K562 (cell line): ENCODE measurements at regions not wholly inside any gene's neighbourhood (a gene's known extent, or its start where the extent isn't known, plus 50 kb on each side); places are given as distances from the start of the nearest gene placed in this dataset.

Experiments used
- ATAC-seq: fragments of 200-7000 bp; cut with Tn5 transposase; 3 replicates; pipeline ENCODE4 v1.9.1; 2020; ENCODE audit warnings: moderate library complexity
- BruUV-seq: library from RNA; stranded (reverse); fragments of 400-500 nt; replicated peaks from 2 replicates; lab custom pipeline; 2021; lab: Mats Ljungman, UMichigan
- CTCF ChIA-PET: fragments of 300-600 bp; formaldehyde crosslinking; extraction: SDS; loops from one replicate; lab custom pipeline; 2021; ENCODE audit warnings: low intra/inter-chr PET ratio; lab: Yijun Ruan, JAX
- POLR2A ChIA-PET: fragments of 300-600, 350-650 bp; sonication (Branson Sonifier 250); formaldehyde crosslinking; extraction: SDS; loops from one replicate; lab custom pipeline; 2021; ENCODE audit warnings: antibody characterized with exemption, inconsistent platforms; lab: Yijun Ruan, JAX
- DNase-seq, 4 experiments: peaks; one replicate each; pipeline versions ENCODE4 v3.0.0 to v3.0.0-alpha.2; 2011 to 2018; ENCODE audit warnings: low spot score in 3 of 4, mixed read lengths in 3 of 4; ENCODE audit errors: extremely low read depth in 1 of 4
- FAIRE-seq: peaks from 2 replicates; lab custom pipeline; 2011; peaks lifted over from hg19 to GRCh38; lab: Jason Lieb, UNC
- H2AFZ ChIP-seq: 2 replicates; pipeline ENCODE4 v1.6.0; 2011; ENCODE audit warnings: low read depth, low read length, control low read depth, inconsistent platforms
- H3K27ac ChIP-seq: fragments of 200-600 bp; 3 replicates; pipeline ENCODE4 v1.8.0; 2011; ENCODE audit warnings: low read depth, mild to moderate bottlenecking, control low read depth, inconsistent platforms, low read length, moderate library complexity, mixed read lengths; ENCODE audit errors: extremely low read depth
- H3K27me3 ChIP-seq, 2 experiments: fragments of 300-600 bp in 1 of 2; 2 replicates in 1 of 2; 3 replicates in 1 of 2; pipeline versions ENCODE4 v1.6.0 to v1.8.0; 2011; ENCODE audit warnings: inconsistent platforms in 2 of 2, low read length in 2 of 2, mild to moderate bottlenecking in 1 of 2, mixed read lengths in 1 of 2, moderate library complexity in 1 of 2; ENCODE audit not compliant: control insufficient read depth in 2 of 2, insufficient read depth in 2 of 2
- H3K36me3 ChIP-seq: fragments of 300-600 bp; 3 replicates; pipeline ENCODE4 v1.8.0; 2011; ENCODE audit warnings: mild to moderate bottlenecking, low read length, inconsistent platforms; ENCODE audit not compliant: control insufficient read depth, insufficient read depth
- H3K4me1 ChIP-seq, 2 experiments: fragments of 200-600 bp in 1 of 2; replicated peaks in 1 of 2; 2 replicates in 1 of 2; 3 replicates in 1 of 2; pipeline versions ENCODE4 v1.5.1 to v1.8.0; 2011; ENCODE audit warnings: inconsistent platforms in 2 of 2, low read length in 2 of 2, mild to moderate bottlenecking in 1 of 2, mixed read lengths in 1 of 2, moderate library complexity in 1 of 2; ENCODE audit not compliant: control insufficient read depth in 2 of 2, insufficient read depth in 2 of 2
- H3K4me2 ChIP-seq: 2 replicates; pipeline ENCODE4 v1.6.1; 2011; ENCODE audit warnings: low read length, control low read depth, inconsistent platforms, mixed read lengths; ENCODE audit not compliant: insufficient read depth
- H3K4me3 ChIP-seq: fragments of 200-600 bp; sonication (generic), shearing (Covaris generic); 2 replicates; pipeline ENCODE4 v1.5.1; 2016; ENCODE audit warnings: control low read depth, inconsistent platforms
- H3K79me2 ChIP-seq: fragments of 200-600 bp; 3 replicates; pipeline ENCODE4 v1.8.0; 2011; ENCODE audit warnings: low read length, inconsistent platforms; ENCODE audit not compliant: control insufficient read depth, insufficient read depth
- H3K9ac ChIP-seq, 2 experiments: 2 replicates each; pipeline versions ENCODE4 v1.6.0 to v1.6.1; 2011; ENCODE audit warnings: low read depth in 2 of 2, low read length in 2 of 2, control low read depth in 1 of 2, inconsistent platforms in 1 of 2, mild to moderate bottlenecking in 1 of 2, mixed read lengths in 1 of 2; ENCODE audit not compliant: insufficient read depth in 1 of 2
- H3K9me1 ChIP-seq: one replicate; pipeline ENCODE4 v1.6.0; 2011; ENCODE audit warnings: inconsistent platforms, mild to moderate bottlenecking, low read length, moderate library complexity; ENCODE audit not compliant: control insufficient read depth, insufficient read depth
- H3K9me3 ChIP-seq: replicated peaks from 2 replicates; pipeline ENCODE4 v1.5.1; 2011; ENCODE audit warnings: low read depth, low read length, inconsistent platforms; ENCODE audit not compliant: control insufficient read depth, insufficient read depth
- H4K20me1 ChIP-seq: replicated peaks from 2 replicates; pipeline ENCODE4 v1.6.1; 2011; ENCODE audit warnings: low read length, inconsistent platforms, mixed read lengths; ENCODE audit not compliant: control insufficient read depth, insufficient read depth
- CBX1 ChIP-seq: sonication (generic); IDR thresholded peaks from 2 replicates; pipeline ENCODE4 v1.6.1; 2016; ENCODE audit warnings: antibody characterized with exemption, low read depth, mild to moderate bottlenecking
- FOXK1 ChIP-seq: sonication (generic); formaldehyde crosslinking; IDR thresholded peaks from 2 replicates; pipeline ENCODE4 v1.8.0; 2022; ENCODE audit warnings: missing genetic modification reagents, mild to moderate bottlenecking, borderline replicate concordance
- GTF3C2 ChIP-seq: IDR thresholded peaks from 3 replicates; pipeline ENCODE4 v1.6.1; 2011; ENCODE audit warnings: borderline replicate concordance, mild to moderate bottlenecking, moderate library complexity; ENCODE audit not compliant: insufficient read length; ENCODE audit errors: extremely low read depth
- WGBS: fragments of 100-300 bp; shearing (Covaris generic); methylation state at CpG from one replicate; pipeline ENCODE4 v1.1.6; 2016; ENCODE audit warnings: low coverage, mixed read lengths; ENCODE audit not compliant: insufficient coverage; ENCODE audit errors: missing lambda C conversion rate; 5-methylcytosine and 5-hydroxymethylcytosine counted together
- in situ Hi-C: fragments of 300-500 bp; cut with MboI; formaldehyde crosslinking; loops from 4 replicates; pipeline ENCODE4 v1.15.0; 2018; ENCODE audit warnings: inconsistent platforms, mixed read lengths
- intact Hi-C: fragments of 100-400 bp; cut with micrococcal nuclease; formaldehyde crosslinking; loops from 2 replicates; pipeline ENCODE4 v1.14.2; 2022
- TF ChIP-seq, protein P1 (sequence below), 3 experiments: fragments of 200-800 bp in 1 of 3; fragments of 250-450 bp in 1 of 3; fragments of 450-650 bp in 1 of 3; sonication (Bioruptor Pico) in 1 of 3; sonication (Bioruptor generic) in 1 of 3; formaldehyde crosslinking in 1 of 3; IDR thresholded peaks; 2 replicates each; pipeline versions ENCODE4 v1.6.1 to v1.8.0; 2016 to 2022; ENCODE audit warnings: mild to moderate bottlenecking in 2 of 3, missing genetic modification characterization in 2 of 3, missing compliant biosample characterization in 1 of 3, moderate library complexity in 1 of 3

DNA sequence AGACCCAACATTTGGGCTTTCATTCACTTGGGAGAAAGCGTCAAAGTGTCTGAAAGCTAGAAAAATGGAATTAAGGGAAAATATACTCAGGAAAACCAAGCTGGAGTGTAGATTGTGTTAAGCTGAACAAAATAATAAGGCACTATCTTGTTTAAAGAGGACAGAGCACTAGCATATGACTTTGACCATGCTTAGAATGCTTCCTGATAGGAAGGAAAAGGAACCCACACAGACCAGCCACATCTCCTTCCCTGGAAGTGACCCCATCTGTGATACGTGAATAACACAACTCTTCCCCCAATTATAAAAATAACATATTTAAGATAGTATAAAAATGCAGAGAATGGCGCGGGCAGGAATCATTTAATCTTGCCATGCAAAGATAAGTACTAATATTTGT, 94.7 kb upstream of the BCL2L14 start (continued):
- TF ChIP-seq, protein P1, sequence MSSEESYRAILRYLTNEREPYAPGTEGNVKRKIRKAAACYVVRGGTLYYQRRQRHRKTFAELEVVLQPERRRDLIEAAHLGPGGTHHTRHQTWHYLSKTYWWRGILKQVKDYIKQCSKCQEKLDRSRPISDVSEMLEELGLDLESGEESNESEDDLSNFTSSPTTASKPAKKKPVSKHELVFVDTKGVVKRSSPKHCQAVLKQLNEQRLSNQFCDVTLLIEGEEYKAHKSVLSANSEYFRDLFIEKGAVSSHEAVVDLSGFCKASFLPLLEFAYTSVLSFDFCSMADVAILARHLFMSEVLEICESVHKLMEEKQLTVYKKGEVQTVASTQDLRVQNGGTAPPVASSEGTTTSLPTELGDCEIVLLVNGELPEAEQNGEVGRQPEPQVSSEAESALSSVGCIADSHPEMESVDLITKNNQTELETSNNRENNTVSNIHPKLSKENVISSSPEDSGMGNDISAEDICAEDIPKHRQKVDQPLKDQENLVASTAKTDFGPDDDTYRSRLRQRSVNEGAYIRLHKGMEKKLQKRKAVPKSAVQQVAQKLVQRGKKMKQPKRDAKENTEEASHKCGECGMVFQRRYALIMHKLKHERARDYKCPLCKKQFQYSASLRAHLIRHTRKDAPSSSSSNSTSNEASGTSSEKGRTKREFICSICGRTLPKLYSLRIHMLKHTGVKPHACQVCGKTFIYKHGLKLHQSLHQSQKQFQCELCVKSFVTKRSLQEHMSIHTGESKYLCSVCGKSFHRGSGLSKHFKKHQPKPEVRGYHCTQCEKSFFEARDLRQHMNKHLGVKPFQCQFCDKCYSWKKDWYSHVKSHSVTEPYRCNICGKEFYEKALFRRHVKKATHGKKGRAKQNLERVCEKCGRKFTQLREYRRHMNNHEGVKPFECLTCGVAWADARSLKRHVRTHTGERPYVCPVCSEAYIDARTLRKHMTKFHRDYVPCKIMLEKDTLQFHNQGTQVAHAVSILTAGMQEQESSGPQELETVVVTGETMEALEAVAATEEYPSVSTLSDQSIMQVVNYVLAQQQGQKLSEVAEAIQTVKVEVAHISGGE (CRISPR knock-in tag; IDR thresholded peaks at IDR 0.05): no peak
- no peak for TF ChIP-seq CBX1

DNA sequence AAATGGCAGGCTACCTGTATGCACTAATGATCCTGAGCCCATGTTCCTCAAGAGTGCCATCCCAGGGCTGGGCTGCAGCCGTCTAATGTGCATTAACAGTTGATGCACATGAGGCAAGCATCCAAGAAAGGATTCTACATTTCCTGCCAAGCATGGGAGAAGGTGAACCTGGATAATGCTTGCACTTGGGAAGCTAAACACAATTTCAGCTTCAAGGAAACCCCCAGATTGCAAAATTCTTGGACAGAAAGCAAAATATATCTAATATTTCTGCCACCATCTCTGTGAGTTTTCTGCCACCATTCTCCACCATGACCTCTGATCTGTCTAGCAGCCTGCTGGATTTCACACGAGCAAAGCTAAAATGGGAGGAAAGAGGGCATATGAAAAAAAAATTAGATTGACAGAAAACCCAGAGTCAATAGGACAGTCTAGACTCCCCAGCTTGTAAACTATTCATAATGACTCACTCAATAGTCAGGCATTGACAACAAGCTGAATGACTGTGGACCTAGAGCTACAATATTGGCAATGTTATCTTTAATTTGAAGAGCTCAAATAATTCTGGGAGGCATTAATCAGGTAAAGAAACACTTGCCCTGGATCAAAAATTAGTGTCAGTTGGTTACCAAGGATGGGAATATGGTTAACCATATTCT, 91.9 kb upstream of the BCL2L14 start:
- intact Hi-C loops (no loop called here), in situ Hi-C loops (no loop called here)
- ATAC-seq (no peak), FAIRE-seq (no peak), DNase-seq (no peak)
- H3K79me2 ChIP-seq: no peaks in the 10 kb centered on the region
- CTCF ChIA-PET: no interaction called here
- no peak overlapping the region for H3K27ac ChIP-seq
- H3K9me3 ChIP-seq: no peaks in the 10 kb centered on the region
- H3K4me2 ChIP-seq: no peak overlapping the region
- no peak for TF ChIP-seq GTF3C2
- no peak for TF ChIP-seq FOXK1 (CRISPR knock-in tag)
- H3K27me3 ChIP-seq: peaks cover 4 to 18% of the 10 kb centered on the region in 2 experiments; a peak in 4 of 5 replicates
- no peak overlapping the region for H3K4me3 ChIP-seq
- H3K4me1 ChIP-seq: no peaks in the 10 kb centered on the region
- H3K9me1 ChIP-seq: no peaks in the 10 kb centered on the region
- no peaks in the 10 kb centered on the region for H3K36me3 ChIP-seq
- no peak overlapping the region for H2AFZ ChIP-seq
- POLR2A ChIA-PET: no interaction called here
- BruUV-seq: no TSS peak
- H3K9ac ChIP-seq: no peak overlapping the region
- H4K20me1 ChIP-seq: no peaks in the 10 kb centered on the region
- WGBS: 11% methylated on average over 2 of the region's 2 CpGs
